ENCODE measurements at regions not wholly inside any gene's neighbourhood (a gene's known extent, or its start where the extent isn't known, plus 50 kb on each side); places are given as distances from the start of the nearest gene placed in this dataset.

- TF ChIP-seq POLR2A (IDR thresholded peaks at IDR 0.05; ENCODE audit: low read length) (no peak), GATA1 (IDR thresholded peaks at IDR 0.05; ENCODE audit: low read depth, low read length) (no peak)
These were observed 167.3 kb upstream of the NDN start for GRCh38 chr15:23854203-23854911.
